Hippocampal formation (tissue), 2 donors: ENCODE measurements at regions not wholly inside any gene's neighbourhood (a gene's known extent, or its start where the extent isn't known, plus 50 kb on each side); places are given as distances from the start of the nearest gene placed in this dataset.

Experiments used
- DNase-seq, 2 donors: peaks; one replicate each; lab custom pipeline; 2025; lab: John Stamatoyannopoulos, UW

DNA sequence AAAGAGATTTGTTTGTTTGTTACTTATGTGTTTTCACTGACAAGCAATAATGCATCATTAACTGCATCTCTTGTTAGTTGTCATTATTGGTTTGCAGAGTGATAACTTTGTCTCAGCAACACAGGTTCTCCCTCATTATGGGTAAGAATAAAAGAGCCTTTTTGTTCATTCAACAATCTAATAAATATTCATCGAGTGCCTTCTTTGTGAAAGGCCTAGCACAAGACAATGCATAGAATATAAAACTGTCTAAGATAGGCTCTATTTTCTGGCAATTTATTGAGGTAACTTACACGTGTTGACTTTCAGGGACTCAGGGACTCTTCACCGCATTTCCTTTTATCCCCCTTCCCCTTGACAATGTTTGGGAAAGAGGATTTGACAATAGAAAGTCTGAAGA is 95.5 kb upstream of the KRR1 start:
- peak in 1 of 2 donors; percentile 41 for DNase-seq

DNA sequence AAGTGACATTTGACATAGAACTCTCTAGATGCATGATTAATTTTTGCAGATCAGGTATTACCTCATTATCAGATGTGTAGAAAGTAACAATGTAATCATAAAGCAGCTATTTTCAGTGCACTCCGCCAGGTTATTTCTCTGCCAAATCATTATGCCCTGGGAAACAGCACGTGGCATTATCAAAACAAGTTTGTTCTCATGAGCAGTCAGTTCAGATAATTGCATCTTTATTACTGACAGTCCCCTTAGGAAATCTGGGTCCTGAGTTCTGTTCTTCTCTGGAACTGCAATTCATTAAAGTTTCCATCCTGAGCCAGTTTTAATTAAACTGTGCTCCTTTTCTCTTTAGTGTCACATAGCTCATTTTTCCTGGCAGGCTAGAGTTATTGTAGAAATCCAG is 94.7 kb upstream of the KRR1 start:
- DNase-seq: peak in 1 of 2 donors; percentile 13

DNA sequence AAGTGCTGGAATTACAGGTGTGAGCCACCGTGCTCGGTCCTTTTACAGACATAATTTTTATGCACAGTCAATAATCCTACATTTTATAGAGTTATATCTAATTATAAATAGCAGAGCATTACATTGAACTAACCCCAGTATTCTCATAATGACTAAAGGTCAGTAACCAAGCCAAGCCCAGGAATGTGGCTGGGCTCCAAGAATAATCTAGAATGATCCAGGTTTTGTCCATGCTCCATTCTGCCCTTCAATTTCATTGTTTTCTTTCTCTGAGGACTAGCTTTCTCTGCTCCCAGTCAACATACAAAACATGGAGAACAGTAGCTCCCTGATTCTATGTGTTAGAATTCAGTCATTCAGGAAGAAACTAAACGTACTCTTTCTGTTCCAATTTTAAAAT is 92.1 kb upstream of the KRR1 start:
- DNase-seq: no peak

DNA sequence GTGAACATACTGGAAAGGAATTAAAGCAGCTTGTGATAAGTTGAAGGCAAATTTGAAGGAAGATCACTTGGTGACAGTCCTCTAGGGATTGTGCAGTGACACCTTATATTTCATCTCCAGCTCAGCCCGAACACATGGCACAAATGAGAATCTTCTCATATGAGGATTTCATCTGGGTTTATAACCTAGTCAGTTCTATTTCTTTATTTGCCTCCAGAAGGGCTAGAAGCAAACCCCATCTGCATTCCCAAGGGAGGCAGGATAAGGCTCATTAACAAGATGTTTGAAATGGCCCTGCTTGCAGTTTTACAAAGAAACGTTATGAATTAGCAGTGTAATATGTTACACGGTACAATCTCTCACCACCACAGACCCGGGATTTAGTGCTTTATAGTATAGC is 90.7 kb upstream of the KRR1 start:
- DNase-seq: no peak

DNA sequence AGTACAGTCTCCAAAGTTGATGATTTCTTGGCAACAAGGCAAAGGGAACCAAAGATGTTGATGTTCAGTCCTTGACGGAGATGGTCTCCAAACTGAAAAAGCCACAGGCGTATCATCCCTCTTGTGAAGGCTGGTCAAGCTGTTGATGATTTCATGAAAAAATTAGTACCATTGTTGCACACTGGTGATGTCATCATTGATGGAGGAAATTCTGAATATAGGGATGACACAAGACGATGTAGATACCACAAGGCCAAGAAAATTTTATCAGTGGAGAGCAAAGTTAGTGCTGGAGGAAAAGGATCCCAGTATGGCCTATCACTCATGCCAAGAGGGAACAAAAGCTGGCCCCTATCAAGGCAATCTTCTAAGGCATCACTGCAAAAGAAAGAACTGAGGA is 88.7 kb upstream of the KRR1 start:
- DNase-seq: no peak

DNA sequence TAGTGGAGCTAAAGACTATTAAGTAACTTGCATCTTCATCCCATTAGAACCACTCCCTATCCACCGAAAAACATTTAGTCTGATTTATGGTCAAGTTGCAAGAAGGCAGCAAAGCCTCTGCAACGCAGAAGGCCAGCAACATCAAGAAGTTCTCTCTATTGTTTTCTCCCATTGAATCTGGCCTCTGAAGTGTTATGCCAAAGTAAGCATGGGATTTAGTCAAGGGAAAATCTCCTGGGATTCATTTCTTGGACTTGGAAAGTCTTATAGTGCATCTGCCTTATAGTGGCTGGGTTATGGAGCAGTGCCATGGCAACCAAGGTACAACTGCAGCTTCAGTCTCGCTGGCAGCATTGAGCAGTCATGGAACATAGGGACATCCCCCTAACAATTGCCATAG is 87.7 kb upstream of the KRR1 start:
- DNase-seq: no peak

DNA sequence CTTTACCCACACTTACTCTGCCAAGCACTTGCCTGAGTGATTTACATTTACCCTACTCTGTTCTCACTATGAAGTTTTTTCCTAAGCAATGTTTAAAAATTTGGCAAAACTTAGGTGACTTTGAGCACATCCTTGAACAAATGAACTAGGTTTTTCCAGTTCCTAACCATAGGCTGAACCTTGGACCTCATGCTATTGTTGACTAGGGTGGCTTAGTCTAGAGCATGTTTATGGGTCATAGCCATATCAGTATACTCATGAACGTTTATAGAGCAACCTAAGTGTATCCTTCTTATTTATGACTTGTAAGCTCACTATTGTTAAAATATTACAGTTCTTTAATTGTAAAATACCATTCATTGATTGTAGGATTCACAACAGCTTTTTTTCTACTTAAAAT is 85.0 kb upstream of the KRR1 start:
- no peak for DNase-seq

DNA sequence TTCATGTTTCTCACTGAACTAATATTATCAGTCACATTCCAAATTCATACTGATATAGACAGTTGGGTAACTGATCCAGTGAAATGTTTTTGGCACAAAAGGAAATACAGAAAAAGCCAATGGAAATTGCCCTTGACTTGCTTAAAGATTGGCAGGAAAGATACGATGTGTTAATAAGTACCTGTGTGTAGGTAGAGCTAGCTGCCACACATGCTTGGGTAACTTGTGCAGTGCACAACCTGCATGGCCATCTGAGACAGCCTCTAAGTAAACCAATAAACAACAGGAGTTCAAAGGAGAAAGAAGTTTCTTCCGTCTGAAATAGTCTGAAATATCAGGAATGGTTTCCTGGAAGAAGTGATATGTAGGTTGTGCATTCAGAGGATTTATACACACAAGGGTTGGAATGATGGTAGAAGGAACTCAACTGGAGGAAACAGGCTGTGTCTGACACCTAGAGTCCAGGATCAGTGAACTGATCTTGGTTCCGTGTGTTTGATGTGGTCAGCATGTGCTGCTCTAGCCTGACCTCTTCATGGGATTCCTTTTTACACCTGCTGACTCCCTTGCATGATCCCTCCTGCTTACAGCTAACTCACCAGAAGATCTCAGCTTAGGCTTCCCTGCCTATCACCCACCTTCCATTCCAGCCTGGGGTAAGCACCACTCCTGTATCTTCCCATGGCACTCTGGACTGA is 81.4 kb upstream of the KRR1 start:
- DNase-seq: no peak

DNA sequence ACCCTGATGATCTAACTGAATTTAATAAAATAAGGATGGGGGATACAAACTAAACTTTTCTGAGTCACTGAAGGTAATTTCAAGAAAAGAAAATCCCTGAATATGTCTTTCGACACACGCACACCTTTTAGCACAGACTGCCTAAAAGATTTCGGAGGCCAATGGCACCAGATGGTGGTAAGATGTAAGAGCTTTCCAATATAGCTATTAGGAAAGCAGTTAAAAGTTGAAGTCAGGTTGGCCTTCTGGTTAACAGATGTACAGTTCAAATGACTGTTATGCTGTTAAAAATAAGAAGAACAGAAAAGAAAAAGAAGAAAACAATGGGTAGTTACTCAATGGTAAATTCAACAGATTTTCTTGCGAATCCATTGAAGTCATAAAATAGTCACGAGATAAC is 80.7 kb upstream of the KRR1 start:
- no peak for DNase-seq

DNA sequence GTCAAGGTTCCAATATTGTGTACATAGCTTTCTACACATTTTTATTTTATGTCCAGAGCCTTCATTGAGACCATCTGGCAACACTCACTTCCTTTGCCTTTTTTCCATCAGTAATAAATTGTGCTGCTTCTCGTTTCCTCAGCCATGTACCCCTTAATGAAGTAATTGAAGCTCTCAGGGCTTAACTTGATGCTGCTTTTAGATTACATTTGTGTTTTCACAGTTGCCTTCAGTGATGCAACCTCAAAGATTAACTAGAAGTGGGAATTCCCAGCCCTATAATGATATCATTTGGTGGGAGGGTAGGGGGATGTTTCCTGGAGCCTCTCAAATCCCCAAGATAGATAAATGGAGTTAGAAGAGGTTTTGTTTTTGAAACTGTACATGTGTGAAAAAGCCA is 80.2 kb upstream of the KRR1 start:
- no peak for DNase-seq

DNA sequence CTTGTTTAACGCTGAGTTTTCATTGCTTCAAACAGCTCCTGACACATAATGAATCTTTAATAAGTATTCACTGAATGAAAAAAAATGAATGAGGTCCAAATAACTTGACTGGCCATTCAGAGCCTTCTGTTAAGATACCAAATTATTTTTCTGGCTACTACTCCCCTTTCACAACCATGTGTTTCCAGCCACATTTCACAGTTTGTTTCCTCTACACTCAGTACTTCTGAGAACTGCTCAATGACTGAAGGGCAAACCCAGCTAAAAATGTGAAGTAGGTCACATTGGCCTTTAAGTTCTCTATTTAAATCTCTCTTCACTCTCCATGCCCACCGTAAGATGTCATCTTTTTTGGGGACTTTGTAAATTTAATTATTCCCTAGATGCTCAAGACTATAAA is 78.4 kb upstream of the KRR1 start:
- DNase-seq: no peak

DNA sequence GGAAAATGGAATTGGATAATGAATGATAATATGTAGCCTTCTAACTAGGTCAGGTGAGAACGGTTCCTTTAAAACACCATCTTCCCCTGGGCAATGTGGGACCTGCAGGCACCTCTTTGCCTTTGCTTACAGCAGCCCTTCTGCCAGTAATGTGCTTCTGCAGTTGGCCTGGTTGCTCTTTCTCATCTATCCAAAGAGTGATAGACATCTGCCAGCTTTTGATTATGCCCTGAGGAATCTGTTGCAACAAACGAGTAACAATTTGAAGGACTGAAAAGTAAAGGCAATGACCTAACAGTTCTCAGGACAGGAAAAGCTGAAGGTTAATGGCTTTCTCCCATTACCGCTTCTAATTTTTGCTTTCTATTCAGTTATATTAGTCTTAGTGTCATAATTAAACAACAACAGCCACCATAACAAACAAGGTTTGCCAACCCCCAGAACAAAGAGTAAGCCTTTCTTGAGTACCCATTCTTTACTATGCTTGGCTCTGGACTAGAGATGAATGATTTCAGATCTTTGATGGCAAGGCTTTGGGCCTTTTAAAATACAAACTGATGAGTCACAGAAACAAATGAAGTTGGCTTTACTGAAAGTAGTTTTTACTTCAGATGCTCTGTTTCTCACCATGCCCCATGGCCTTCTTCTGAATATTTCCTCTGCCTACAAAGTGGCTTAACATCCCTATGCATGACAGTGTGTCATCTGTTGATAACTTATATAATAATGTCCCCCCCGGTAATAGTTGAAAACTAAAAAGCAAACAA is 76.1 kb upstream of the KRR1 start:
- no peak for DNase-seq

DNA sequence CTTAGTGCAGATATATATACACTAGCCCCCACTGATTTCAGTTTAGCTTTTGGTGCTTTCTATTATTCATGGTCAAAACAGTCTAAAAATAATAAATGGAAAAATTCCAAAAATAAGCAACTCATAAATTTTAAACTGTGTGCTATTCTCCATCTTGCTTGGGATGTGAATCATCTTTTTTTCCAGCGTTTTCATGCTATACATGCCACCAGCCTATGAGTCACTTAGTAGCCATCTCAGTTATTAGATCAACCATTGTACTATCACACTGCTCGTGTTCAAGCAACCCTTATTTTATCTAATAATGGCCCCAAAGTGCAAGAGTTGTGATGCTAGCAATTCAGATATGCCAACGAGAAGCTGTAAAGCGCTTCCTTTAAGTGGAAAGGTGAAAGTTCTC is 73.9 kb upstream of the KRR1 start:
- no peak for DNase-seq

DNA sequence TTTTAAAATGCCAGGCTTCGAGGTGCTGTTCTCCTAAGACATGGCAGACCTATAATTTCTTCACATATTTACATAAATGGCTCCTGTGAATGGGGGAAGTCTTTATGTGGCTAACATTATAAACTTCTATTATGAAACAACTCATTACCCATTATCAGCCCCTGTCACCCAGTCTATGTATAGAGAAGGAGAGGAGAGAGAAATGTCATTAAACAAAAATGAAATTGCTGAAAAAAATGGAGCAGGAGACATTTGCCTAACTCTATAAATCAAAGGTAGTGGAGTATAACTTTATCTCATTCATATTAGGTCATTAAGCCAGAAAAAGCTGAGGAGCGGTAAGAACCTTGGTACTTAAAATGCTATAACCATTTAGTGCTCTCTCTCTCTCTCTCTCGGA is 71.9 kb upstream of the KRR1 start:
- DNase-seq: no peak

DNA sequence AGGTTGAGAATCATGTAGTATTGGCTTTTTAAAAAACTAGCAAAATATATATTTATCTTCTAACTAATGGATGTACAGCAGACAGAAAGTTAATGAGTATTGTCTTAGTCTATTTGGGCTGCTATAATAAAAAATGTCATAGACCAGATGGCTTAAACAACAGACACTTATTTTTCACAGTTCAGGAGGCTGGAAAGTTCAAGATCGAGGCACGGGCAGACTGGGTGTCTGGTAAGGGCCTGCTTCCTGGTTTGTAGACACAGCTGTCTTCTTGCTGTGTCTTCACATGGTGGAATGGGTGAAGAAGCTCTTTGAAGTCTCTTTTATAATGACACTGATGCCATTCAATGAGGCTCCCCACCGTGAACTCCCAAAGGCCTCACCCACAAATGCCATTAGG is 70.1 kb upstream of the KRR1 start:
- DNase-seq: no peak

DNA sequence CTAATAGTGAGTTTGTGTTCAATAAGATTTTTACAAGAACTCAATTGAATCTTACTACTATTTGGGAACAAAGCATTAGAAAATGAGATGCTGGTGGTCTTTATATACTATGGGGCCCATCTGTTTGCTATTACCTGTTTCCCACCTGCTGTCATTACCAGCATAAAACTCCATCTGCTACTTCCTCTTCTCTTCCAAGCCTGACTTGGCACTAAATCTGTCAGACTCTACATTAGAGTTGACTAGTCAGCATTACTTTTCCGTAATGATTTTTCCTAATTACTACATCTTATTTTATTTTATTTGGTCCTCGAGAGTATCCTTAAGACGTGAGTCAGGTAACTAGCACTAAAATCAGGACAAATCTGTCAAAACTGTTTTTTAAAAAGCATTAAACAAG is 68.1 kb upstream of the KRR1 start:
- DNase-seq: no peak

DNA sequence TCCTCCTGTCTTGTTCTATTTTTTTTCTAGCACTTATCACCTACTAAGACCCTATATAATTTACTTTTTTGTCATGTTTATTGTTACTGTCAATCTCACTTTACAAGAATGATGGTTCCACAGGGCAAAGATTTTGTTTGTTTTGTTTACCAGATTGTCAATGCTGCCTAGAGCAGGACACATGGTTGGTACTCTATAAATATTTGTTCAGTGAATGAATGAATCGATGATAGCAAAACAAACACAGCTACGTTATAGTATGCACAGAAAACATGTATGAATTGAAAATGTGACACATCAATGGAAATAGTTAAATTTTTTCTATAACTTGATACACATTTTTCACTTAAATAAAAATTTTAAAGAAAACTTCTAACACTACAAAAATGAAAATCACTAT is 67.1 kb upstream of the KRR1 start:
- DNase-seq: no peak

DNA sequence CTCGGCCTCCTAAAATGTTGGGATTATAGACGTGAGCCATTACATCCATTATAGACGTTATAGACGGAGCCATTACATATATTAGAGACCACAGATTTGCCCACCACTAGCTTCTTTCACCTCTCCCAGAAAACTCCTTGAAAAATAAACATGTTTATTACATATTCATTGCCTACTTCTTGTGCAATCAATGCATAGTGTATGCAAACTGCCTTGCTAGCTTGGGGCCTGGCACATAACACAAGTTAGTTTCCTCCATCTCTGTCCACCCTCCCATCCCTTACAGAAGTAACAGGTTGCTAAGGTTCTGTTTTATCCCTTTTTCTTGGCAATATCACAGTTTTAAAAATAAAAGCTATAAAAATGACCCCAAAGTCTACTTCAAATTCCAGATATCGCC is 66.4 kb upstream of the KRR1 start:
- no peak for DNase-seq

DNA sequence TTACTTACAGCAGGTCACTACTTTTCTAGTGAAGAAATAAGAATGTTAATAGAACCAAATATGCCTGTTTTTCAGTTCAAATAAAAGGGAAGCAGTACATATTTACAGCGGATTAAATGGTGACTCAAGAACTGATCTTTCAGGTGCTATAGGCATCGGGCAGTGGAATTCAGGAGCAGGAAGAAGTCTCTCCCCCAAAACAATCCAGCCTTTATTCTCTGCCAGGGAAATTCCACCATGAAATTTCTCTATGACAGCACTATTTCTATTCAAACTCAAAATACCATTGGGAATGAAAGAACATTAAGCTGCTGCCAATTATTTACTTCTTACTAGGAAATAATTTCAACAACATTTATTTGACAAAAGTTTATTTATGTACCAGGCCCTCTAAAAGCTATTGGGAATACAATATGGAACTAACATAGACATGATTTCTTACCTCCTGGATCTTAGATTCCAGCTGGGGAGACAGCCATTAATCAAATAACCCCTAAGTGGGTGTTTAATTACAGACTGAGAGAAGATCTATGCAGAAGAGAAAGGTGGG is 60.3 kb upstream of the KRR1 start:
- DNase-seq: no peak

DNA sequence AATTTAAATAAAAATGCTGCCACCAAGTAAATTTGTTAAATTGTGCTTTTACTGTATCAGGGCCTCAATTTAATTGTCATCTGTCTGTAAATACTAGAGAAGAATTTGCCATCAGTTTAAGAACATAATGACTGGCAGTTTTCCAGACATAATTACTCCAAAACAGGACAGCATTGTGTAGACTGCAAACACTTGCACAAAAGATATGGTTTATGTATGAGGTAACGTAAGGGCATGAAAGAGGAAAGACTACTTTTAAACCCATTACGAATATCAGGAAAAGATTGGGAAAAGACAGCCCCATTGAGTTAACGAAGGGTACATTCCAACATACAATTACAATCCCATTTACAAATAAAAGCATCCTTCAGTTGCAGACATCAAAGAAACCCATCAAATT is 59.8 kb upstream of the KRR1 start:
- peak in 1 of 2 donors; percentile 15 for DNase-seq

DNA sequence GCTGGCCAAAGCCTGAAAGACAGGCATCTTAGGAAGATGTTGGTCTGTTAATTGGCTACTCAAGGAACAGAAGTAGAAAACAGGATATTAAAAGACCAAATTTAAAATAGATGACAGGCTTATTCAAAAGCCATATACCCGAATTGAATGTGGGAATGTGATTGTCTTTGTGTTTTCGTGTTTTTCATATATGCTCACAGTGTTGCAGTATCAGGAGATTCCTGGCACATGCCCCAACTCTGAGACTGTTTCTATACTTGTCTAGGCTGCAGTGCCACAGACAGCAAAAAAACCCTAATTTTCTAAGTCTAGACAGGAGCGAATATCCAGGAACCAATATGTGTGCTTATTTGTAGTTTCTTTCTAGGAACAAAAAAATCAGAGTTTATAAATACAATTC is 57.4 kb upstream of the KRR1 start:
- DNase-seq: no peak

DNA sequence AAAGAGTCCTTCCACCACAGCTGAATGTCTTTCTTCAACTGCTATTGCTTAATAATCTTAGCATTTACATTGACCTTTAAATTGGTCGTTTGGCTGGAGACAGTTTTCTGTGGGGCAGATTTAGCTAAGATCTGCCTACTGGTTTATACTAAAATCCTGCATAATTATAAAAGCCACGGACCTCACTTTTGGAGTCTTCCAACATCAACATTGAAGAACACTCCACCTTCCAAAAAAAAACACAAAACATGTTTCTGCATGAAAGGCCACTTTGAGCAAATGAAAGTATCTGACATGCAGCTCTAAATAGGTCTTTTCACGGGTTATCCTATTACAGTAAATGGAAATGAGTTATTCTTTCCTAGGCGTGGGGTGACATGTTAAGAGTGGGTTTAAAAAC is 57.0 kb upstream of the KRR1 start:
- no peak for DNase-seq

DNA sequence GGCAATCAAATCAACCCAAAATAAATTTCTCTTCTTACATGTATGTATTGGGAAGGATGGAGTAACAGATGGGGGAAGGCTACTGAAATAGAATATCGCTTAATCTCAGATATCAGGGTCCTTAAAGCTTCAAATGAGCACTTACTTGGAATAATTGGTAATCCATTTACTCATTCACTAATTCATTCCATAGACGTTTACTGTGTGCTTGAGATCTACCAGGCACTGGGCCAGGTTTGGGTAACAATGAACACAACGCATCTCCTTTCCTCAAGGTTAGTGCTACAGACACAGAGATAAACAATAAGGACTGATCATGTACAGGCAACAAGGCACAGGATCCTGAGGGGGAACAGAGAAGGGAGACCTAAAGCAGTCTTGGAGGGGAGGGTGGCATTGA is 54.4 kb upstream of the KRR1 start:
- DNase-seq: no peak

DNA sequence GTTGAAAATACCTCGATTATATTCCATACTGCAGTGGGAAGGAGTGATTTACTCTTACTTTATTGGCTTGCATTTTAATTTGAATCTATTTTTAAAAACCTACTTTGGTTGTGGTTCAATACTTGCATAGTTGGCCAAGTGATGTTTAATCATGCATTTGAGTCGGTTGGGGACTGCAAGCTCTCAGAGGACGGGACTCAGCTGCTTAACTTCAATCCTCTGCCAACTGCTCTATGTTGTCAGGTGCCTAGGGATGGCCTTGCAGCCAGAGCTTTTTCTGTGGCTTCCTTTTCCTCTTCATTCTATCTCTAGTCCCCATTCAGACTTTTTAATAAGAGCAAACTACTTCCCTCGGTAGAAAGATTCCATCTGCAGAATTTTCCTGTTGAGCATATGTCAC is 53.4 kb upstream of the KRR1 start:
- DNase-seq: no peak
